OCI-M2 (cell line): ENCODE measurements at regions not wholly inside any gene's neighbourhood (a gene's known extent, or its start where the extent isn't known, plus 50 kb on each side); places are given as distances from the start of the nearest gene placed in this dataset.
"Not testable (repeated sequence)": the region's sequence is repeated elsewhere in the genome, so short reads cannot be mapped to it uniquely, and the experiment has no call there.

Experiments
- DNase-seq: peaks from one replicate; lab custom pipeline; 2025; ENCODE audit not compliant: unreplicated experiment; lab: John Stamatoyannopoulos, UW

DNA sequence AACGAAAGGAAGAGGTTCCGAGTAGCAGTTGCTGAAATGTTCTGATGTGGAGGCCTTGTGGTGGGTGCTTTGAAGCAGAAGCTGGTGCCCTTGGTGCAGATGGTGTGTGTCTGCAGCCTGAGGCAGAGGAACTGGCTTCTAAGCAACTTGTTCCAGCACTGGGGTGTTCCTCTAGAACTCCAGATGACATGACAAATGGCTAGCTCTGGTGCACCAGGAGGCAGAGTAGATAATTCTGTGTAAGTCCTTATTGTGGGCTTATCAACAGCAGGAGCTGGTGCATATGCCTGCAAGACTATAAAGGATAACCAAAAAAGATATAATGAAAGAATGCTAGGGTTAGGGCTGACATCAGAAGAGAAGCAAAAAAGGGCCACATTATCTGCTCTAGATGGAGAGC, 76.5 kb downstream of the ARL5B start:
- DNase-seq = peak; percentile 88

DNA sequence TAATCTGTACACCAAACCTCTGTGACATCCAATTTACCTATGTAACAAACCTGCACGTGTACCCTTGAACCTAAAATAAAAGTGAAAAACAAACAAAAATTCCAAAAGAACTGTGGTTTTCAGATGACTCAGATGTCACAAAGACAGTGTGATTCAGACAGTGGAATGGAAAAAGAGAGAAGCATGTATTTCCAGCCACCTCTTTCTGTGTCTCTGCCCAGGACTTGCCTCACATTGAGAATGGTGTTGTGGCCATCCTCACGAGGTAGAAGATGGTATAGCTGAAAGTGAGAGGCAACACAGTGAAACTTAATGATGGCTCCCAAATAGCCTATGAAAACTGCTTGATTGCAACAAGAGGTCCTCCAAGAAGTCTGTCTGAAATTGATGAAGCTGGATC, 78.0 kb downstream of the ARL5B start:
- DNase-seq = no peak

- no peak for DNase-seq
Observed at GRCh38 chr10:18737841-18738240, 78.6 kb downstream of the ARL5B start.

DNA sequence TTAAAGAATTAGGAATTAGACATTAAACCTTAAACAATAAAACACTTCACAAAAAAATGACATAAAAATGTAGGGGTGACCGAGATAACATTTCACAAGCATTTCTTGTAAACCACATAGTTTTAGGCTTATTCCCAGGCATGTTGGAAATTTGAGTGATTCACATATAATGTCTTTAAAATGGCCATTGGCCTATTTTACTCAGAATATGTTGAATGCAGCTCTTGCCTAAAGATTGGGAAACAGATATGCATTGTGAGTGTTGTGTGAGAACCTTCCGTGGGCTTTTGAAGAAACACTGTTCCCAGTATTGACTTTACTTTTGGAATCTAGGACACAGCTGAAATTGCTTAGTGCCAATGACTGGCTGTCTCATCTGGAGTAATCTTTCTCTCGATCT, 79.6 kb downstream of the ARL5B start:
- no peak for DNase-seq

- no peak for DNase-seq
Observed at GRCh38 chr10:18743926-18744325, 84.7 kb downstream of the ARL5B start.

DNA sequence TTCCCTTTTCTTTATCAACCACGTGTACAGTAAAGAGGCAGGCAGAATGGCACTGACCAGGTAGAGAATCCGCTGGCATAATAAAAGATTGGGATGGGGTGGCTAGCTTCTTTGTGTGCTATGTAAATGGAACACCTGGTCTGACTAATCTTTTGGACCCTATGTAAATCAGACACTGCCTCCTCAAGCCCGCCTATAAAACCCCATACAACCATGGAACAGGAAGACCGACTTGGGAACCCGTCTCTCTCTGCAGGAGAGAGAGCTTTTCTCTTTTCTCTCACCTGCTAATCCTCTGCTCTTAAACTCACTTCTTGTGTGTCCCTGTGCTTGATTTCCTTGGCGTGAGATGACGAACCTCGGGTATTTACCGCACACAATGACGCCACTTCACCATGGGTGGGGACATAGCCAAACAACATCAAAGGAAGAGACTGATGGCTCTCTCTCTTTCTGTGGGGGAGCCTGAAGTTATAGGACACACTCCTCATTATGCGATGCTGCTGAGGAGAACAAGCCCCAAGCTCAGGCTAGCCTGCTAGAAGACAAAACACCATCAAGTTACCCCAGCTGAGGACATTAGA, 94.2 kb downstream of the ARL5B start:
- no peak for DNase-seq

- DNase-seq = no peak
Observed at GRCh38 chr10:18759575-18759974, 100.3 kb downstream of the ARL5B start.

GRCh38 chr10:18760836-18761235, 101.6 kb downstream of the ARL5B start:
- no peak for DNase-seq

GRCh38 chr10:18767981-18768380, 108.8 kb downstream of the ARL5B start:
- no peak for DNase-seq

GRCh38 chr10:18773180-18773579, 113.9 kb downstream of the ARL5B start:
- DNase-seq = no peak

- DNase-seq = no peak
Observed at GRCh38 chr10:18777258-18777657, 118.0 kb downstream of the ARL5B start.

- DNase-seq = no peak
Observed at GRCh38 chr10:18786478-18786877, 127.2 kb downstream of the ARL5B start.

DNA sequence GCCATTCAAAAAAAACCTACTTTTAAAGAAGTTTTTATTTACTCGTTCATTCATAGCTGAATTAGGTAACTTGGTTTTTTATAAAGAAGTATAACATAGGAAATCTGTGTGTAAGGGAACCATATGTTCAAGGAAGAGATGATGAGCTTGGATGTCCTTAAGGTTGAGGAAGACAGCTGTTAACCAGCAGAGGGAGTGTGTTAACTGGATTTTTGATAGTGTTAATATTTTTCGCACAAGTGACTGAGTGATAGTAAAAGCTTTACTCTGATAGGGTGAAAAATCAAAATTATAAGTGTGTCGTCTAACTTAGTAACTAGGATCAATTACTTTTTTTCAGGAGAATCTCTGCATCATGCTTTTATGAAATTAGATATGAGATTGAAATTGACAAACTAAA, 134.7 kb downstream of the ARL5B start:
- no peak for DNase-seq

DNA sequence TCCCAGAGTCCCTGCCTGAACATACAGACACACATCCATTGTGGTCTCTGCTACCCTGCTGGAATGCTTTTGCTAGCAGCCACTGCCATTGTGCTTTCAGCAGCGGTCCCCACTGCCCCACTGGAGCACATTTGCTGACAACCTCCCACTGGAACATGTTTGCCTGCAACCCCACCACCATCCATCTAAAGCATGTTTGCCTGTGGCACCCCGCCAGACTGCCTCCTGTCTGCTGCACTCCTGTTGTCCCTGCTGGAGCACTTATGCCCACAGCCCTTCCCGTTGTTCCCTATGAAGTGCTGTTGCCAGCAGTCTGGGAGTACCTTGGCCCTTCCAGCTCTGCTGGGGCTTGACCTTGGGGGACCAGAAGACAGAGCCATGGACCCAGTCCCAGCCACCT, 136.3 kb downstream of the ARL5B start:
- no peak for DNase-seq

- DNase-seq = no peak
Observed at GRCh38 chr10:18797286-18797685, 138.1 kb downstream of the ARL5B start.

DNA sequence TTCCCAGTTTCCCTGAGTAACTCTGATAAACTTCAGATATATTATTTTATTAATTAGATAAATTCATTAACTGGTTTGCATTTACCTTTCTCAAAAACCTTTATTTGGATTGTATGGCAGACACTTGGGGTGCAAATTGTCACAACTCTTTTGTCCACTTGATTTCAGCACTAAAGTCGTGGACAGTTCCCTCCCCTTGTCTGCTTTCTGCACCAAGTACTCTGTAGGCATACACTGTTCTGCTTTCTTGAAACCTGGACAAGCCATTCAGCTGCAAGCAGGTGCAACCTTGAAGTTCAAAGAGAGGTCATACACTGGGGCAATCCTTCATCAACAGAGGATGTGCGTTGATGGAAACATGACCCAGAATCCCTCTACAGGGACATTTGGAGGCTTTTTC, 162.9 kb downstream of the ARL5B start:
- no peak for DNase-seq

DNA sequence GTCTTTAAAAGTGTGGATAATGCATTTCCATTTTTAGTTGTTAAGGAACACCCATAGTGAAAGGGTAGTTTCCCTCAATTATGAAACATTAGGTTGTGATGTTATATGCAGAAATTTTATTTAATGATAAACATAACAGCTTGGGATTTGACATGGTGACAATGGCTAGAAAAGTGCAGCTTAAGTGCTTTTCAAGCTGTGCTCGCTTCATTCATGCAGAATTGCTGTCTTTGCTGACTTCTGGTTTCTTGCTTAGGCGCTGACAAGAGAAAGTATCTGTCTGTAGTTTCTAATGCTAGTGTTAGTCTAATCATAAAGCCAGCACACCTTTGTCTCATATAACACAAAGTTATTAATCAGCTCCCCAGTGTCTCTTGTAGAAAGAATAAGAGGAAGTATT, 170.0 kb downstream of the ARL5B start:
- no peak for DNase-seq

GRCh38 chr10:18830277-18830676, 171.0 kb downstream of the ARL5B start:
- DNase-seq = no peak

DNA sequence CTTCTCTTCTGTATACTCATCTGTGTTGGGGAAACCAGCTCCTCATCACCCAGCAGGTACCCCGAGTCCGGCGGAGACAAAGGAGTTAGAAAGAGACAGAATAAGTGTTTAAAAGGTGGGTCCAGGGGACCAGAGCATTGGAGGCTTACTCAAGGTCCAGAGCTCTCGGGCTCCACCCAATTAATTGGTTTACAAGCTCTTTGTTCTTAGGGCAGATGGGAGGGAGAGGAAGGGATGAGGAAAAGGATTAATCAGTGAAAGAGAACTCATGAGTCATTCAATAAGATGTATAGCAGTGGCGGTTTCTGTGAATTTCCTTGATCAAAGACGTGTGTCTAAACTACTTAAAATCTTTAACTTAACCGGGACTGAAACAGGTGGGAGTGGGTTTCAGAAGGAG, 192.0 kb upstream of the MALRD1 start:
- not testable (repeated sequence) for DNase-seq

GRCh38 chr10:18859659-18860058, 188.9 kb upstream of the MALRD1 start:
- DNase-seq = no peak

GRCh38 chr10:18860186-18860585, 188.4 kb upstream of the MALRD1 start:
- DNase-seq = no peak

DNA sequence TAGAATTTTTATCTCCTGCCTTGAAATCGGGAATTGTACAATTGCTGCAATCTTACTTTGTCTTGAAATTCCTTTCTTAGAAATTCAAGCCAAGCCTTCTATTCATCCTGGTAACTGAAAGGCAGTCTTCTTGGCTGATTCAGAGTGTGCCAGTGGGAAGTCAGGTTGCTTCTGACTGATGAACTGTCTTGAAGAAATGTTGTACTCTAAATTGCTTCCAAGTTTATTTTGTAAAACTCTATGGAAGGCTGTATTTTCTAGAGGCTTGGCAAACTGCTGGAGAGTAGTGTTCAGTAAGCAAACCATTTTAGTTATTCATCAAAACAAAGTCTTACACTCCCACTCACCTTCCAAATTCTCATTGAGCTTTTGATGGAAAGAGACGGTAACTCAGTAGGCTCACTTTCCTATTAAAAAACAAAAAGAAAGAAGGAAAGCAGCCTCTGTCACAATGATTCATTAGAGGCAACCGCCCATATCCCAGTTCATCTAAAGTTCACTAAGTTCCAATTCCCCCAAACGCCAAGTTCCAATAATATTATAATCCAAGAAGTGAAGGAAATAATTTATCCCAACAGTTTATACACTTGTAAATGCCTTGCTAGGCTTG, 187.9 kb upstream of the MALRD1 start:
- no peak for DNase-seq

- no peak for DNase-seq
Observed at GRCh38 chr10:18861382-18861781, 187.2 kb upstream of the MALRD1 start.
